Brain microvascular endothelial cell (primary cell): ENCODE measurements at regions not wholly inside any gene's neighbourhood (a gene's known extent, or its start where the extent isn't known, plus 50 kb on each side); places are given as distances from the start of the nearest gene placed in this dataset.

Experiments used
- DNase-seq: peaks from one replicate; pipeline ENCODE4 v3.0.0-alpha.2; 2020
- H3K27ac ChIP-seq: fragments of 250-450 bp; sonication (Bioruptor Pico); 2 replicates; pipeline ENCODE4 v1.5.1; 2020; ENCODE audit warnings: mild to moderate bottlenecking, moderate library complexity
- H3K27me3 ChIP-seq: fragments of 250-450 bp; sonication (Bioruptor Pico); replicated peaks from 2 replicates; pipeline ENCODE4 v1.5.1; 2020; ENCODE audit warnings: mild to moderate bottlenecking
- H3K36me3 ChIP-seq: fragments of 250-450 bp; sonication (Bioruptor Pico); replicated peaks from 2 replicates; pipeline ENCODE4 v1.5.1; 2020; ENCODE audit warnings: mild to moderate bottlenecking
- H3K4me3 ChIP-seq: 2 replicates; pipeline ENCODE4 v1.5.1; 2011; ENCODE audit warnings: low read depth, mild to moderate bottlenecking, control low read depth, low read length, moderate library complexity
- in situ Hi-C: cut with HindIII; loops from 2 replicates; pipeline ENCODE4 v1.10.0; 2017; ENCODE audit warnings: low sequenced_read_pairs, low pct_ligation_motif_present
- TF ChIP-seq, protein P1 (sequence below): IDR thresholded peaks from 2 replicates; pipeline ENCODE4 v1.5.1; 2011; ENCODE audit warnings: low read depth, mild to moderate bottlenecking, moderate library complexity, low read length, control low read depth, inconsistent platforms; ENCODE audit errors: missing control alignments

DNA sequence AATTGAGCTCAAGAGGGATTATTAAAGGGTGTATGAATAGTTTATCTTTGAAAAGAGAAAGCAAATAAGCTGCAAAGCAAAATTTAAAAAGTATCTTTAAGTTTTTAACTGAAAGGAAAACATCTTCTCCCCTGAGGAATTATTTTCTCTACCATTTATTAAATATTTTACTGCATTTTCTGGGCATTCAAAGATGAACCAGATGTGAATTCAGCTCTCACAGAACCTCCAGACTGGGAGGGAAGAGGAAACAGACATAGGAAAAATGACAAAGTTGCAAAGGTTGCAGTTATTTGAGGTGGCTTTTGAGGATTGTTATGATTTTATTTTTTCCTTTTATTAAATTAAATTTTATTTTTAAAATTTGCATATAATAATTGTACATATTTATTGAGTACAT lies 122.7 kb upstream of the SESN3 start:
- H3K27me3 ChIP-seq, result no peaks in the 10 kb centered on the region

DNA sequence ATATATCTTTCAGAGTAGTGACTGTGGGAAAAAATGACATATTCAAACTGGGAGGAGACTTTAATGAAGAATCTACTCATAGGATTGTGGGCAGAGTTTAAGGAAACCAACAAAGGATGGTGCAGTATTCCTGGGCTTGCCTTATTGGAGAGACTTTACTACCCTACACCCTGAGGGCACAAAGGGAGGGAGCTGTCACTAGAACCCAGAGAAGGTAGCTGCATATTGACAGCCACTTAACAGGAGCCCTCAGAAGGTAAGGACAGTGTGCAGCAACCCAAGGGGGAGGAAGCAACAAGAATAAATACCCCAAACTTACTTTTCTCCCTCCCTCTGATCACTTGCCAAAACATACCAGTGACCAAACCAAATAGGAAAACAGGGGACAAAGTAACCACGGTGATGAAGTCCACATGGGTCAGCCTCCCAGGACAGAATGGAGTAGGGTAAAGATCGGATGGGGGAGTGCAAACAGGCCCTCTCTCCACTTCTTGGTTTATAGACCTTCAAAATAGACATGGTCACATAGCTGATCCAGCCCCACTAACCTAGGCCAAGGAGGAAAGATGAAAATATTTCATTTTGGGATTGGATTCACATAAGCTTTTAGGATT lies 121.8 kb upstream of the SESN3 start:
- H3K36me3 ChIP-seq, result no peaks in the 10 kb centered on the region
- no peak overlapping the region for H3K27ac ChIP-seq
- in situ Hi-C loops, result no loop called here
- no peaks in the 10 kb centered on the region for H3K27me3 ChIP-seq
- H3K4me3 ChIP-seq, result no peak overlapping the region
- TF ChIP-seq, protein P1, sequence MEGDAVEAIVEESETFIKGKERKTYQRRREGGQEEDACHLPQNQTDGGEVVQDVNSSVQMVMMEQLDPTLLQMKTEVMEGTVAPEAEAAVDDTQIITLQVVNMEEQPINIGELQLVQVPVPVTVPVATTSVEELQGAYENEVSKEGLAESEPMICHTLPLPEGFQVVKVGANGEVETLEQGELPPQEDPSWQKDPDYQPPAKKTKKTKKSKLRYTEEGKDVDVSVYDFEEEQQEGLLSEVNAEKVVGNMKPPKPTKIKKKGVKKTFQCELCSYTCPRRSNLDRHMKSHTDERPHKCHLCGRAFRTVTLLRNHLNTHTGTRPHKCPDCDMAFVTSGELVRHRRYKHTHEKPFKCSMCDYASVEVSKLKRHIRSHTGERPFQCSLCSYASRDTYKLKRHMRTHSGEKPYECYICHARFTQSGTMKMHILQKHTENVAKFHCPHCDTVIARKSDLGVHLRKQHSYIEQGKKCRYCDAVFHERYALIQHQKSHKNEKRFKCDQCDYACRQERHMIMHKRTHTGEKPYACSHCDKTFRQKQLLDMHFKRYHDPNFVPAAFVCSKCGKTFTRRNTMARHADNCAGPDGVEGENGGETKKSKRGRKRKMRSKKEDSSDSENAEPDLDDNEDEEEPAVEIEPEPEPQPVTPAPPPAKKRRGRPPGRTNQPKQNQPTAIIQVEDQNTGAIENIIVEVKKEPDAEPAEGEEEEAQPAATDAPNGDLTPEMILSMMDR, result no peak
- DNase-seq, result no peak

More for the DNA sequence above, 122.7 kb upstream of the SESN3 start:
- in situ Hi-C loops, result no loop called here
- Histone ChIP-seq H3K36me3 (no peaks in the 10 kb centered on the region), H3K4me3 (no peak overlapping the region), H3K27ac (no peak overlapping the region)
- TF ChIP-seq, protein P1, result no peak
- no peak for DNase-seq

DNA sequence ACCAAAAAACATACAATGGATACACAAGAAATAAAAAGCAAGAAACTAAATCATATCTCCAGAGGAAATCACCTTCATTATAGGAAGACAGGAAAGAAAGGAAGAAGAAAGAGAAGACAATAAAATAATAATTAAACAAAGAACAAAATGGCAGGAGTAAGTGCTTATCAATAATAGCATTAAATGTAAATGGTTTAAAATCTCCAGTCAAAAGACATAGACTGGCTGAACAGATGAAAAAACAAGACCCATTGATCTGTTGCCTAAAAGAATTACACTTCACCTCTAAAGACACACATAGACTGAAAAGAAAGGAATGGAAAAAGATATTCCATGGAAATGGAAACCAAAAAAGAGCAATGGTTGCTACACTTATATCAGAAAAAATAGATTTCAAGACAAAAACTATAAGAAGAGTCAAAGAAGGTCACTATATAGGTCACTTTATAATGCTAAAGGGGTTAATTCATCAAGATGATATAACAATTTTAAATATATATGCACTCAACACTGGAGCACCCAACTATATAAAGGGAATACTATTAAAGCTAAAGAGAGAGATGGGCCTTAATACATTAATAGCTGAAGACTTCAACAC lies 118.4 kb upstream of the SESN3 start:
- H3K27me3 ChIP-seq, result no peaks in the 10 kb centered on the region
- TF ChIP-seq, protein P1, result no peak
- no peak overlapping the region for H3K4me3 ChIP-seq
- DNase-seq, result no peak
- in situ Hi-C loops, result no loop called here
- H3K27ac ChIP-seq, result no peak overlapping the region
- no peaks in the 10 kb centered on the region for H3K36me3 ChIP-seq

DNA sequence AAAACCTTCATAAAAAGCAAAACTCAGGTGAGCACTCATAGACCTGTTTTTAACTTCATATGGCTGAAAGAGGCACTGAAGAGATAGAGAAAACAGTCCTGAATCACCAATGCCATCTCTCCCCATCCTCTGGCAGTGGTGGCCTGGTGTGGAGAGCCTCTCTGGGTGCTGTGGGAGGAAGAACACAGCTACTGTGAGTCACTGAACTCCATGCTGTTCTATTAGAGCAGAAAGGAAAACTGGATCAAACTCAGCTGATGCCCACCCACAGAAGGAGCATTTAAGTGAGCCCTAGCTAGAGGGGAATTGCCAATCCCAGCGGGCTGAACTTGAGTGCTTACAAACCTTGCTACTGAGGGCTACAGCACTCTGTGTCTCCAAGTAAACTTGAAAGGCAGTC lies 115.3 kb upstream of the SESN3 start:
- in situ Hi-C loops, result no loop called here
- Histone ChIP-seq H3K27ac (no peak overlapping the region), H3K27me3 (no peaks in the 10 kb centered on the region), H3K4me3 (no peak overlapping the region), H3K36me3 (no peaks in the 10 kb centered on the region)
- TF ChIP-seq, protein P1, result no peak
- no peak for DNase-seq

DNA sequence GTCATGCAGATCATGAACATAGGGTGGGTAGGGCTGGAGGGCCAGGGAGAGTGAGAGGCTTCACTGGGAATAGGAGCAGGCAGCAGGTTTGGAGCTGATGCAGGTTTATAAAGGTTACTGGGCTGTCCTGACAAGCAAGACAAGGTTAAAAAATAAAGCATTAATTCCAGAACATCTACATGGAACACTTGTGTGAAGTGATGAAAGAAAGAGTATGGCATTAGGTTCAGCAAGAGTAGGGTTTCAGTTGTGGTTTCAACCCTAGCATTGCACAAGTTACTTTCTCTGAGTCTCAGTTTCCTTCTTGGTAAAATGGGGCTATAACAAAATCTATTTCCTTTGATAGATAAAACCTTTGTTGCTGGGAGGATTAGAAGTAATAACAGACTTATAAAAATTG lies 114.6 kb upstream of the SESN3 start:
- Histone ChIP-seq H3K27ac (no peak overlapping the region), H3K27me3 (no peaks in the 10 kb centered on the region), H3K4me3 (no peak overlapping the region), H3K36me3 (no peaks in the 10 kb centered on the region)
- no peak for DNase-seq
- TF ChIP-seq, protein P1, result no peak
- in situ Hi-C loops, result no loop called here
